Vagina (tissue), 2 donors: ENCODE measurements at regions not wholly inside any gene's neighbourhood (a gene's known extent, or its start where the extent isn't known, plus 50 kb on each side); places are given as distances from the start of the nearest gene placed in this dataset.
"Not testable (repeated sequence)": the region's sequence is repeated elsewhere in the genome, so short reads cannot be mapped to it uniquely, and the experiment has no call there.

ENCODE experiments used
- DNase-seq, 2 donors: peaks; one replicate each; pipeline ENCODE4 v3.0.0-alpha.2; 2017; ENCODE audit errors: extremely low spot score in 2 of 2
- H3K27ac ChIP-seq: fragments of 200-600 bp; sonication (generic); one replicate; pipeline ENCODE4 v1.5.1; 2019
- H3K27me3 ChIP-seq: fragments of 200-600 bp; sonication (generic); one replicate; pipeline ENCODE4 v1.5.1; 2019
- H3K36me3 ChIP-seq, 2 donors: fragments of 200-600 bp; sonication (generic); one replicate each; pipeline ENCODE4 v1.5.1; 2017 to 2019
- H3K4me1 ChIP-seq: fragments of 200-600 bp; sonication (generic); one replicate; pipeline ENCODE4 v1.5.1; 2019
- H3K4me3 ChIP-seq, 2 donors: fragments of 200-600 bp; sonication (generic); 1 replicate in 1 of 2; 2 replicates in 1 of 2; pipeline ENCODE4 v1.5.1; 2016 to 2019
- H3K9me3 ChIP-seq: fragments of 200-600 bp; sonication (generic); one replicate; pipeline ENCODE4 v1.5.1; 2019
- CTCF ChIP-seq, 3 experiments: fragments of 450-650 bp in 2 of 3; fragments of 200-600 bp in 1 of 3; sonication (generic) in 1 of 3; IDR thresholded peaks; one replicate each; pipeline ENCODE4 v1.5.1; 2017 to 2019; ENCODE audit warnings: antibody characterized with exemption in 3 of 3, mild to moderate bottlenecking in 2 of 3, moderate library complexity in 2 of 3
- POLR2A ChIP-seq, 2 donors: fragments of 450-650 bp; IDR thresholded peaks; one replicate each; pipeline ENCODE4 v1.6.1; 2017; ENCODE audit warnings: antibody characterized with exemption in 2 of 2, mild to moderate bottlenecking in 2 of 2, moderate library complexity in 2 of 2
- POLR2AphosphoS5 ChIP-seq, 2 donors: sonication (generic); formaldehyde crosslinking; IDR thresholded peaks; one replicate each; pipeline ENCODE4 v1.9.0; 2017; ENCODE audit warnings: antibody characterized with exemption in 2 of 2, mild to moderate bottlenecking in 2 of 2, low read depth in 1 of 2; ENCODE audit not compliant: insufficient read depth in 1 of 2
- intact Hi-C: fragments of 100-400 bp; cut with DNase I; formaldehyde crosslinking; loops from one replicate; pipeline ENCODE4 v1.15.1; 2023

DNA sequence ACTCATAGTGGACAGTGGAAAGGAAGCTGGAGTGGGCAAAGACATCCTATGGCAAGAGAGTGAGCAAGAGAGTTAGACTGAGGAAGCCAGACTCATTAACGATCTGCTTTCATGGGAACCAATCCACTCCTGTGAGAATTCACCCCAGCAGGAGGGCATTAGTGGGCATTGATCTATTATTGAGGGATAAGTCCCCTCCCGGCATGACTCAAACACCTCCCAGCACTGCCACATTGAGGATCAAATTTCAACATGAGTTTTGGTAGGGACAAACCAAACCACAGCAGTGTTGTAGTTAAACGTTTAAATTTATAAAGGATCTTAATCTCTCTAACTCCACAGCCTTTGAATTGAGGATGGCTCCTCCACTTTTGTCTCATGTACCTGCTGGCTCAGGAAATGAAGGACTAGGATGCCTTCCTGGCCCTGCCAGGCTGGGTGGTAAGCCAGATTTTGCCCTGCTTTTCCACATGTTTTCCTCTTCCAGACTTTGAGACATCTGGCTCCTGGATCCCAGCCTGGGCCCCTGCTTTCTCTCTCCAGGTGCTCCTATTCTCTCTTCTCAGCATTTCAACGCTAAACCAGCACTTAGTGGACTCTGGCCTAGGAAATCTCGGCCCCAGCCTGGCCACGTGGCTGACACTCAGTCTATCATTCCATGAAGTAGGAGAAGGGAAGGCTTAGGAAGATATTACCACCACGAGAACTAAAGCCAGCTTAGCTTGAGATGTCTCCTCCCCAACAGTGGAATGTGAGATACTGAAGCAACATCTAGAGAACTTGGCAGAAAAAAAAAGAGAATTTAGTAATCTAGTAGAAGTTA, 96.5 kb upstream of the PIP4K2A start:
- H3K4me1 ChIP-seq, result no peaks in the 10 kb centered on the region
- no peak for TF ChIP-seq POLR2A (IDR thresholded peaks at IDR 0.05)
- no peak for TF ChIP-seq CTCF (IDR thresholded peaks at IDR 0.05)
- TF ChIP-seq POLR2AphosphoS5 (IDR thresholded peaks at IDR 0.05; ENCODE audit: insufficient read depth in 1 of 2, low read depth in 1 of 2), result no peak
- DNase-seq, result no peak
- no peaks in the 10 kb centered on the region for H3K36me3 ChIP-seq
- intact Hi-C loops, result no loop called here
- no peaks in the 10 kb centered on the region for H3K27me3 ChIP-seq
- H3K4me3 ChIP-seq, result no peak overlapping the region
- no peak overlapping the region for H3K27ac ChIP-seq
- H3K9me3 ChIP-seq, result no peaks in the 10 kb centered on the region

DNA sequence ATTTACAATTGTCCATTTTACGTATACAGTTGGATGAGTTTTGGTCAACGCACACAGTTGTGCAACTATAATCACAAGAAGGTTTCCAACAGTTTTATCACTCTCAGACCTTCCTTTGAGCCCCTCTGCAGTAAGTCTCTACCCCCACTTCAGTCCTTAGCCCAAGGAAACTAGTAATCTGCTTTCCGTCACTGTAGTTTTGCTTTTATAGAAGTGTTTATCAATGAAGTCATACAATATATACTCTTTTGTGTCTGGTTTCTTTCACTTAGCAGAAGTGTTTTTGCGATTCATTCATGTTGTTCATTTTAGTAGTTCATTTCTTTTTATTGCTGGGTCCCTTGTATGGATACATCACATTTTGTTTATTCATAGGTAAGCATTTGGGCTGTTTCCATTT, 92.9 kb upstream of the PIP4K2A start:
- Histone ChIP-seq H3K36me3 (no peaks in the 10 kb centered on the region), H3K4me1 (no peaks in the 10 kb centered on the region), H3K4me3 (no peak overlapping the region), H3K27me3 (no peaks in the 10 kb centered on the region), H3K27ac (no peak overlapping the region), H3K9me3 (no peaks in the 10 kb centered on the region)
- intact Hi-C loops, result no loop called here
- TF ChIP-seq POLR2AphosphoS5 (IDR thresholded peaks at IDR 0.05; ENCODE audit: insufficient read depth in 1 of 2, low read depth in 1 of 2), result no peak
- no peak for TF ChIP-seq POLR2A (IDR thresholded peaks at IDR 0.05)
- DNase-seq, result no peak

DNA sequence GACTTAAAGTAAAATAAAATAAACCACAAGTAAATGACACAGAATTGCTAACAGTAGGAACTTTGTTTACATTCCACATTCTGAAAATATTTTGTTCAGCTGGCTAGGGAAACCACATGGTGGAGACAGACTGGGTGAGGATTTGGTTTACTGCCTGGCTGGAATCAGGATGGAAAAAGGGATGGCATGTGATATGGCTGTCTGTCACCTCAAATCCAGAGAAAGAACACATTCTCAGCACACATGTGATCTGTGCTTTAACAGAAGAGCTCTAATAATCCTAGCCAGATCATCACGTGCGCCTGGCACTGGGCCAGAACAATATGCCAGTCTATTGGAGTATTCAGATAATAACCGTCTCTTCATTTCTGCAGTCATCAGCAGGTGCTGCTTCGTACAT, 90.9 kb upstream of the PIP4K2A start:
- DNase-seq, result no peak
- intact Hi-C loops, result no loop called here
- Histone ChIP-seq H3K9me3 (no peaks in the 10 kb centered on the region), H3K4me1 (no peaks in the 10 kb centered on the region), H3K27me3 (no peaks in the 10 kb centered on the region), H3K36me3 (no peaks in the 10 kb centered on the region), H3K4me3 (no peak overlapping the region), H3K27ac (no peak overlapping the region)
- TF ChIP-seq POLR2AphosphoS5 (IDR thresholded peaks at IDR 0.05; ENCODE audit: insufficient read depth in 1 of 2, low read depth in 1 of 2) (no peak), POLR2A (IDR thresholded peaks at IDR 0.05) (no peak), CTCF (IDR thresholded peaks at IDR 0.05) (no peak)

DNA sequence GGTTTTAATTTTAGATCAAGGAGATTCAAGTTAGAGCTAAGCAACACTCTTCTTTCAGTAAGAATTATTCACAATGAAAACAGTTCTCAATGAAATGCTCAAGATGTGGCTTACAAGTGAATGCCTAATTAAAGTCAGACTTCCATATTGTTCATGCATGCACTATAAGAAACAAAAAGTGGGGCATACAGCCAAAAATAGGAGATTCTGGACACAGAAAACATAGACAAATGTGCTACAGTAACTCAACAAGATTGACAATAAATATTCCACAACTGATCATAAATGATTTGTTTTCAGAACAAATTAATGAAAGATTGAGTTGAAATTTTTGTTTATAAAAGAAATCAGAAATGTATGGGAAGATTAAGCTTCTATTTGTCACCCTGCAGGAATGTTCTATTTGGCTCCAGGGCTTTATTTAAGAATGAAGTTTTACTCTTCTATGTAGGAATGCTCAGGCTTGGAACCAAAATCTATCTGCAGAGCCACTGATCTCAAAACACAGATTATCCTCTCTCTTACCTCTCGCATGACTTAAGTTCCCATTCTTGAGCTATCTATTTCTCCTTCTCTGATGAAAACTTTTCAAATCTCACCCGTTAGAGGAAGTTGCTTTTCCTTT, 89.0 kb upstream of the PIP4K2A start:
- intact Hi-C loops, result no loop called here
- Histone ChIP-seq H3K9me3 (no peaks in the 10 kb centered on the region), H3K36me3 (no peaks in the 10 kb centered on the region), H3K4me1 (no peaks in the 10 kb centered on the region), H3K27me3 (no peaks in the 10 kb centered on the region), H3K27ac (no peak overlapping the region), H3K4me3 (no peak overlapping the region)
- no peak for DNase-seq
- TF ChIP-seq POLR2A (IDR thresholded peaks at IDR 0.05), result no peak
- no peak for TF ChIP-seq POLR2AphosphoS5 (IDR thresholded peaks at IDR 0.05; ENCODE audit: insufficient read depth in 1 of 2, low read depth in 1 of 2)
- TF ChIP-seq CTCF (IDR thresholded peaks at IDR 0.05), result no peak

GRCh38 chr10:22801785-22802184, 87.4 kb upstream of the PIP4K2A start:
- Histone ChIP-seq H3K36me3 (no peaks in the 10 kb centered on the region), H3K4me3 (no peak overlapping the region), H3K4me1 (no peaks in the 10 kb centered on the region), H3K27me3 (no peaks in the 10 kb centered on the region), H3K27ac (no peak overlapping the region), H3K9me3 (no peaks in the 10 kb centered on the region)
- DNase-seq, result no peak
- no peak for TF ChIP-seq CTCF (IDR thresholded peaks at IDR 0.05)
- no peak for TF ChIP-seq POLR2AphosphoS5 (IDR thresholded peaks at IDR 0.05; ENCODE audit: insufficient read depth in 1 of 2, low read depth in 1 of 2)
- no peak for TF ChIP-seq POLR2A (IDR thresholded peaks at IDR 0.05)
- intact Hi-C loops, result no loop called here

DNA sequence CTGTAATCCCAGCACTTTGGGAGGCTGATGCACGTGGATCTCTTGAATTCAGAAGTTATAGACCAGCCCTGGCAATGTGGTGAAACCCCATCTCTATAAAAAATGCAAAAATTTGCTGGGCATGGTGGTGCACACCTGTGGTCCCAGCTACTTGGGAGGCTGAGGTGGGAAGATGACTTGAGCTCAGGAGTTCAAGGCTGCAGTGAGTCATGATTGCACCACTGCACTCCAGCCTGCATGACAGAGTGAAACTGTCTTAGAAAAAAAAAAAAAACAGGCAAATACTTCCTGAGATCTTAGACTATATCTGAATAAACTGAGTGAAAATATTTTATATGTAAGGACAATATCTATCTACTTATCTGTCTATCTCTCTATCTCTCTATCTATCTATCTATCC, 83.4 kb upstream of the PIP4K2A start:
- DNase-seq, intact Hi-C loops, H3K4me1 ChIP-seq, H3K36me3 ChIP-seq, H3K27ac ChIP-seq, H3K4me3 ChIP-seq, H3K27me3 ChIP-seq, H3K9me3 ChIP-seq: not testable (repeated sequence)
